ENCODE measurements at regions not wholly inside any gene's neighbourhood (a gene's known extent, or its start where the extent isn't known, plus 50 kb on each side); places are given as distances from the start of the nearest gene placed in this dataset.
"Not testable (repeated sequence)": the region's sequence is repeated elsewhere in the genome, so short reads cannot be mapped to it uniquely, and the experiment has no call there.

GRCh38 chr10:30683496-30683895, 53.9 kb upstream of the LYZL2 start:
- Mint-ChIP-seq H3K27me3 (ENCODE audit: low read depth) (peaks cover 21% of the 10 kb centered on the region), H3K4me3 (no peak overlapping the region), H3K9me3 (ENCODE audit: insufficient read depth) (peaks cover 5% of the 10 kb centered on the region), H3K27ac (peak overlapping the region; percentile 3), H3K36me3 (ENCODE audit: low read depth) (no peaks in the 10 kb centered on the region), H3K4me1 (ENCODE audit: low read depth) (peaks cover 34% of the 10 kb centered on the region)
- POLR2A ChIA-PET: no interaction called here
- CTCF ChIA-PET: interaction anchor here (0.6 to 4.0 kb wide), 3 partner anchors 13 to 274 kb away, joined by 3 to 32 read pairs (median 3); no protein-coding TSS in a partner anchor
- DNase-seq: no peak
- ATAC-seq: no peak

- peaks cover 30% of the 10 kb centered on the region for H3K4me1 Mint-ChIP-seq (ENCODE audit: low read depth)
- ATAC-seq (peak; percentile 83), DNase-seq (peak; percentile 57)
- ChIA-PET CTCF (interaction anchor here (0.6 to 4.0 kb wide), 7 partner anchors 12 to 273 kb away, joined by 3 to 32 read pairs (median 3); no protein-coding TSS in a partner anchor), POLR2A (interaction anchor here (0.9 kb wide), 1 partner anchor 22 kb away, joined by 3 read pairs; no protein-coding TSS in a partner anchor)
- peaks cover 20% of the 10 kb centered on the region for H3K27me3 Mint-ChIP-seq (ENCODE audit: low read depth)
- peak overlapping the region; percentile 64 for H3K27ac Mint-ChIP-seq
- H3K36me3 Mint-ChIP-seq (ENCODE audit: low read depth); H3K9me3 Mint-ChIP-seq (ENCODE audit: insufficient read depth); H3K4me3 Mint-ChIP-seq: not testable (repeated sequence)
These were observed 53.0 kb upstream of the LYZL2 start for GRCh38 chr10:30682377-30683199.

- POLR2A ChIA-PET: no interaction called here
These were observed 51.4 kb upstream of the LYZL2 start for GRCh38 chr10:30680908-30681307.

More at GRCh38 chr10:30680908-30681307, 51.4 kb upstream of the LYZL2 start:
- ATAC-seq: no peak
- CTCF ChIA-PET: interaction anchor here (0.7 to 4.0 kb wide), 7 partner anchors 7 to 1152 kb away, joined by 3 to 32 read pairs (median 4); no protein-coding TSS in a partner anchor
- no peak for DNase-seq
- peaks cover 16% of the 10 kb centered on the region for H3K27me3 Mint-ChIP-seq (ENCODE audit: low read depth)
- H3K27ac Mint-ChIP-seq: no peak overlapping the region
- no peak overlapping the region for H3K4me3 Mint-ChIP-seq
- peaks cover 25% of the 10 kb centered on the region for H3K4me1 Mint-ChIP-seq (ENCODE audit: low read depth)
- peaks cover 5% of the 10 kb centered on the region for H3K9me3 Mint-ChIP-seq (ENCODE audit: insufficient read depth)
- H3K36me3 Mint-ChIP-seq (ENCODE audit: low read depth): no peaks in the 10 kb centered on the region
